D721Med (cell line): ENCODE measurements at regions not wholly inside any gene's neighbourhood (a gene's known extent, or its start where the extent isn't known, plus 50 kb on each side); places are given as distances from the start of the nearest gene placed in this dataset.
A peak's percentile ranks its signal among the peaks of the same experiment; 100 is the strongest.

Experiments used
- DNase-seq: peaks from one replicate; pipeline ENCODE4 v3.0.0; 2011; ENCODE audit warnings: low spot score; ENCODE audit not compliant: insufficient read length
- FAIRE-seq: peaks from 2 replicates; lab custom pipeline; 2011; peaks lifted over from hg19 to GRCh38; lab: Jason Lieb, UNC
- TF ChIP-seq, protein P1 (sequence below): IDR thresholded peaks from 2 replicates; pipeline ENCODE4 v1.5.1; 2012; ENCODE audit warnings: mild to moderate bottlenecking, control low read depth; ENCODE audit not compliant: insufficient read depth; ENCODE audit errors: missing control alignments

DNA sequence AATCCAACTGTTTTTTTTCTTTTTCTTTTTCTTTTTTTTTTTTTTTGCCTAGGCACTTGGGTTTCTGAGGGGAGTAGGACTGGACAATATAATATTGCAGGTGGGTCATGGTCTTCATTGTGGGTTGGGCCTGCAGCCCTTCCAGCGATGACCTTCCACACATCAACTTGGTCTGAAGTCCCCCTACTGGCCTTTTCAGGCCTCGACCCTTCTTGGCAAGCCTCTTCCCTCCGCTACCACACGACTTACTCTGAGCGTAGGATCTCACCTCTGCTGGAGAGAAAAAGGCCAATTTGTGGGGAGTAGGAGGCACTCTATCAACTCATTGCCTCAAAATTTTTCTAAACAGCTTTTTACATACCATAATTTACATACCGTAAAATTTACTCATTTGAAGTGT, 51.1 kb upstream of the GRIK3 start:
- no peak for DNase-seq
- TF ChIP-seq, protein P1, sequence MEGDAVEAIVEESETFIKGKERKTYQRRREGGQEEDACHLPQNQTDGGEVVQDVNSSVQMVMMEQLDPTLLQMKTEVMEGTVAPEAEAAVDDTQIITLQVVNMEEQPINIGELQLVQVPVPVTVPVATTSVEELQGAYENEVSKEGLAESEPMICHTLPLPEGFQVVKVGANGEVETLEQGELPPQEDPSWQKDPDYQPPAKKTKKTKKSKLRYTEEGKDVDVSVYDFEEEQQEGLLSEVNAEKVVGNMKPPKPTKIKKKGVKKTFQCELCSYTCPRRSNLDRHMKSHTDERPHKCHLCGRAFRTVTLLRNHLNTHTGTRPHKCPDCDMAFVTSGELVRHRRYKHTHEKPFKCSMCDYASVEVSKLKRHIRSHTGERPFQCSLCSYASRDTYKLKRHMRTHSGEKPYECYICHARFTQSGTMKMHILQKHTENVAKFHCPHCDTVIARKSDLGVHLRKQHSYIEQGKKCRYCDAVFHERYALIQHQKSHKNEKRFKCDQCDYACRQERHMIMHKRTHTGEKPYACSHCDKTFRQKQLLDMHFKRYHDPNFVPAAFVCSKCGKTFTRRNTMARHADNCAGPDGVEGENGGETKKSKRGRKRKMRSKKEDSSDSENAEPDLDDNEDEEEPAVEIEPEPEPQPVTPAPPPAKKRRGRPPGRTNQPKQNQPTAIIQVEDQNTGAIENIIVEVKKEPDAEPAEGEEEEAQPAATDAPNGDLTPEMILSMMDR, result no peak
- no peak for FAIRE-seq

- DNase-seq (no peak), FAIRE-seq (no peak)
- TF ChIP-seq, protein P1, result no peak
These were observed 55.4 kb upstream of the GRIK3 start for GRCh38 chr1:37089750-37090149.

- no peak for FAIRE-seq
- TF ChIP-seq, protein P1, result no peak
- no peak for DNase-seq
These were observed 56.4 kb upstream of the GRIK3 start for GRCh38 chr1:37090671-37091070.

DNA sequence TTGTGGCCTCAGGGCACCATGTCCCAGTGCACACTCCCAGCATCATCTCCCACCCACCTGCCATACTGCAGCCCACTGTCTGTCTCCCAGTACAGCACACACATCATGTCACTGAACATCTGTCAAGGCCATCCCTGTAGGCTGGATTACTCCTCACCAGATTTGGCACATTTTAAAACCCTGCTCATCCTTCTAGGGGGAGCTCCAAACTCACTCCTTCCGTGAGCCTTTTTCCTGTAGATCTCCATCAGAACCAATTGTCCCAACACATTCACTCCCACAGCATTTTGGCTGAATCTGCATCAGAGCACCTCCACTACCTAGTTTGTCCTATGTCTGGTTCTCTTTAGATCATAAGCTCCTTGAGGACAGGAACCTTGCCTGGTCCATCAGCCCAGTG, 58.6 kb upstream of the GRIK3 start:
- DNase-seq (no peak), FAIRE-seq (no peak)
- TF ChIP-seq, protein P1, result peak; percentile 3

- FAIRE-seq (no peak), DNase-seq (no peak)
- TF ChIP-seq, protein P1, result no peak
These were observed 60.0 kb upstream of the GRIK3 start for GRCh38 chr1:37094302-37094701.

DNA sequence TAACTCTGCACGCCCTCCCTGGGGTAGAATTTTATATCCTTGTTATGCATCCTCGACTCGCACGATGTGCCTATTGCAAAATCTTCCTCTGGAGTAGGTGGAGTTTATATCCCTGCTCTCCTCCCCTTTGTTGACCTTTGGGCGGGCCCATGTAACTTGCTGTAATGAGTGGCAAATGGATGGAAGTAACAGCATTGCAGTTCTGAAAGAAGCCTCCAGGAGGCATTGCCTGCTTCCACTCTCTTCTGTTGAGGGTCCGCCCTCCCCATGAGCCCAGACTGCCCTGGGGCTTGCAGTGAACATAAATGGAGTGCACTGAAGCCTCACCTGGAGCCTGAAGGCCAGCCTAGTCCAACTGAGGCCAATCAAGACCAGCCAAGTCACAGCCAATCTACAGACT, 62.2 kb upstream of the GRIK3 start:
- FAIRE-seq, result no peak
- TF ChIP-seq, protein P1, result no peak
- DNase-seq, result no peak

DNA sequence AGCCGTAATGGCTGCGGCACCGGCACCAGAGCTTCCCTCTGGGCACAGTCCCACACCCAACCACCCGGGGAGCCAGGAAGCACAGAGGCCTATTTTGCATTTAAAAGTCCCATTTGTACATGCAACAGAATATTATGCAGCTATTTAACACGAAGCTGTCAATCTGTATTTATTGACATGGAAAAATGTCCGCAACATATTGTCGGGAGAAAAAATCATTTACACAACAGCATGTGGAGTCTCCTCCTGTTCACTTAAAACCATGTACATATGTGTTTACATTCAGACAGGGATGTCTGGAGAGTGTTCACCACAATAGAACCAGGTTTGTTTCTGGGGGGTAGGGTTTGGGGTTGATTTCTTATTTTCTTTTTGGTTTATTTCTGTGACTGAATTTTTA, 63.4 kb upstream of the GRIK3 start:
- TF ChIP-seq, protein P1, result no peak
- DNase-seq (no peak), FAIRE-seq (no peak)
